ENCODE measurements at regions not wholly inside any gene's neighbourhood (a gene's known extent, or its start where the extent isn't known, plus 50 kb on each side); places are given as distances from the start of the nearest gene placed in this dataset.

DNA sequence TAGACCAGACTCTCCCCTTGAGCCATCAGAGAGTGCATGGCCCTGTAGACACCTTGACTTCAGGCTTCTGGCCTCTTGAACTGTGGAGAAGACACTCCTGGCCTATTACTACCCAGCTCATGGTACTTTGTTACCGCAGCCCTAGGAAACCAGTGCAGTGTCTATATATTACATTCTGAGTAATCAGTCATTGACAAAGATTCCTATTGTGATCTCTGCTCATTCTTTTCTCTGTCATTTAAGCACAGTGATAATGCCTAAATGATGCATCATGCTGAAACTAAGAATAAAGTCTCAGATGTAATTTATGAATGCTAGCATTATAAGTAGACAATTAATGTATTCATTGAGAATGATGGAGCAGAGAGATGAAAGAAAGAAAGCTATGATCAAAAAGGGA, 603.5 kb downstream of the SOCS6 start:
- WGBS (ENCODE audit: low lambda C conversion rate, missing lambda C conversion rate): 86% methylated on average over 1 of the region's 1 CpG
- DNase-seq (ENCODE audit: low spot score): no peak
- Histone ChIP-seq H3K79me2 (no peaks in the 10 kb centered on the region), H2AFZ (no peak overlapping the region), H3K4me1 (ENCODE audit: insufficient read depth) (no peaks in the 10 kb centered on the region), H4K20me1 (ENCODE audit: insufficient read depth, poor library complexity, severe bottlenecking) (no peaks in the 10 kb centered on the region), H3K27ac (no peak overlapping the region), H3K4me2 (no peak overlapping the region), H3K4me3 (no peak overlapping the region), H3K9me2 (replicated peaks; ENCODE audit: insufficient read depth) (no peaks in the 10 kb centered on the region), H3K27me3 (no peaks in the 10 kb centered on the region), H3K9me3 (ENCODE audit: low read depth) (no peaks in the 10 kb centered on the region), H3K36me3 (replicated peaks; ENCODE audit: insufficient read depth, low read depth) (no peaks in the 10 kb centered on the region)
- no peak for TF ChIP-seq EZH2phosphoT487 (IDR thresholded peaks at IDR 0.05; ENCODE audit: low read depth, severe bottlenecking, unreplicated experiment)
- TF ChIP-seq CTCF (IDR thresholded peaks at IDR 0.05; ENCODE audit: poor library complexity): no peak
- no peak for TF ChIP-seq EZH2 (IDR thresholded peaks at IDR 0.05; ENCODE audit: borderline replicate concordance)

DNA sequence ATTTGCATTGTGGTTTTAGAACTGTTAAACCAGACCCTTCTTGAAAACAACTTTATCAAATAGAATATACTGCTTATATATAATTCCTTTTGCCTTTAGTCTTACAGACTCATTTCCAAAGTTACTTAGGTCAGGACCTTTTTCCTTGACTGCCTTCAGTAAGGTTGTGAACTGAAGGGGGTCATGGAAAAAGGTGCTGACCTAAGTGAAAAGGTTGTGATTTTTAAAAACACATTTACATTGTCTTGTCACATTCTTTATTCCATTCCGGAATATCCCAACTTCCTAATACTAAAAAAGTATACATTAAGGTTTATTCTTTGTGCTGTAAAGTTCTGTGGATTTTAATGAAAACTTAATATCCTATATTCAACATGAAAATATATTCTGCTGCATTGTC, 581.4 kb downstream of the SOCS6 start:
- TF ChIP-seq CTCF (IDR thresholded peaks at IDR 0.05; ENCODE audit: poor library complexity) (no peak), EZH2 (IDR thresholded peaks at IDR 0.05; ENCODE audit: borderline replicate concordance) (no peak), EZH2phosphoT487 (IDR thresholded peaks at IDR 0.05; ENCODE audit: low read depth, severe bottlenecking, unreplicated experiment) (no peak)
- no peaks in the 10 kb centered on the region for H4K20me1 ChIP-seq (ENCODE audit: insufficient read depth, poor library complexity, severe bottlenecking)
- no peaks in the 10 kb centered on the region for H3K36me3 ChIP-seq (replicated peaks; ENCODE audit: insufficient read depth, low read depth)
- no peaks in the 10 kb centered on the region for H3K9me2 ChIP-seq (replicated peaks; ENCODE audit: insufficient read depth)
- H3K4me2 ChIP-seq: no peak overlapping the region
- no peaks in the 10 kb centered on the region for H3K79me2 ChIP-seq
- no peak for DNase-seq (ENCODE audit: low spot score)
- H2AFZ ChIP-seq: no peak overlapping the region
- no peaks in the 10 kb centered on the region for H3K9me3 ChIP-seq (ENCODE audit: low read depth)
- no peaks in the 10 kb centered on the region for H3K27me3 ChIP-seq
- no peaks in the 10 kb centered on the region for H3K4me1 ChIP-seq (ENCODE audit: insufficient read depth)
- WGBS (ENCODE audit: low lambda C conversion rate, missing lambda C conversion rate): 75% methylated on average over 1 of the region's 1 CpG
- no peak overlapping the region for H3K4me3 ChIP-seq
- H3K27ac ChIP-seq: no peak overlapping the region

DNA sequence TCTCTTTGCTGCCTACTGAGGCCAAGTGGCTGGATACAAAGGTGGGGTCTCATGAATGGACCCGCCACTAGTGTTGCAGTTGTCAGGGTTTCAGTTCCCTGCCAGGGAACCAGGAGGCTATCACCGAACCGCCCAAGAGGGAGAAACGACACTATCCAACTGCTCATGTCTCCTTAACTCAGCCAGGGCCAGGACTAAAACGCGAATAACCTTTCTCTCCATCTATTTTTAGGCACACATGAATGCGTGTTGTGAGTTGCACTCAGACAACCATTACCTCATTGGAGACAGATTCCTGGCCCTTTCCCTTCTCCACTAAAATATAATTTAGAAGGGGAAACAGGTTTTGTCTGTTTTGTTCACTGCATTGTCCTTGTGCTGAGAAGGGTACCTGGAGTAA, 559.5 kb downstream of the SOCS6 start:
- Histone ChIP-seq H3K9me3 (ENCODE audit: low read depth) (no peaks in the 10 kb centered on the region), H3K4me3 (no peak overlapping the region), H2AFZ (no peak overlapping the region), H3K9me2 (replicated peaks; ENCODE audit: insufficient read depth) (no peaks in the 10 kb centered on the region), H3K27me3 (no peaks in the 10 kb centered on the region), H3K27ac (no peak overlapping the region), H3K4me2 (no peak overlapping the region), H4K20me1 (ENCODE audit: insufficient read depth, poor library complexity, severe bottlenecking) (no peaks in the 10 kb centered on the region), H3K36me3 (replicated peaks; ENCODE audit: insufficient read depth, low read depth) (no peaks in the 10 kb centered on the region), H3K4me1 (ENCODE audit: insufficient read depth) (no peaks in the 10 kb centered on the region), H3K79me2 (no peaks in the 10 kb centered on the region)
- TF ChIP-seq EZH2 (IDR thresholded peaks at IDR 0.05; ENCODE audit: borderline replicate concordance) (no peak), CTCF (IDR thresholded peaks at IDR 0.05; ENCODE audit: poor library complexity) (no peak), EZH2phosphoT487 (IDR thresholded peaks at IDR 0.05; ENCODE audit: low read depth, severe bottlenecking, unreplicated experiment) (no peak)
- DNase-seq (ENCODE audit: low spot score): no peak
- WGBS (ENCODE audit: low lambda C conversion rate, missing lambda C conversion rate): 93% methylated on average over 7 of the region's 7 CpGs

DNA sequence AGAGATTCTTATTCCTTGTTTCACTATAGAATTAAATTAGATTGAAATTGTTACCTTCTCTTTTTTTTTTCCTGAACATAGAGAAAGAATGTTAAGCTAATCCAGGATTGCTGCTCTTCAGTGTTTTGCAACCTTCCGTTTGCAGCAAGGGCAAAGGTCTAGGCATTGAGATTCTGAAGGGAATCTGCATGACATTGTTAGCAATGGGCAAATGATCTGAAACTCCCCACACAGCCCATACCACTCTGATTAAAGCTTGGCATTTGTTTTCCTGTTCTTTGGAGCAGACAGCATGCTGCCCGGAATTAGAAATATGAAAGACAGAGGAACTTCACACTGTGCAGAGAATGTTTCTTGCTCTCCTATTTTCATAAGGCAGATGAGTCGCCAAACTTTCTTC, 551.8 kb downstream of the SOCS6 start:
- no peaks in the 10 kb centered on the region for H3K79me2 ChIP-seq
- no peak overlapping the region for H2AFZ ChIP-seq
- no peaks in the 10 kb centered on the region for H4K20me1 ChIP-seq (ENCODE audit: insufficient read depth, poor library complexity, severe bottlenecking)
- no peak overlapping the region for H3K27ac ChIP-seq
- H3K36me3 ChIP-seq (replicated peaks; ENCODE audit: insufficient read depth, low read depth): no peaks in the 10 kb centered on the region
- H3K27me3 ChIP-seq: no peaks in the 10 kb centered on the region
- H3K9me2 ChIP-seq (replicated peaks; ENCODE audit: insufficient read depth): no peaks in the 10 kb centered on the region
- DNase-seq (ENCODE audit: low spot score): no peak
- H3K4me1 ChIP-seq (ENCODE audit: insufficient read depth): no peaks in the 10 kb centered on the region
- H3K9me3 ChIP-seq (ENCODE audit: low read depth): no peaks in the 10 kb centered on the region
- 60% methylated on average over 3 of the region's 3 CpGs for WGBS (ENCODE audit: low lambda C conversion rate, missing lambda C conversion rate)
- H3K4me3 ChIP-seq: no peak overlapping the region
- no peak for TF ChIP-seq EZH2 (IDR thresholded peaks at IDR 0.05; ENCODE audit: borderline replicate concordance)
- TF ChIP-seq CTCF (IDR thresholded peaks at IDR 0.05; ENCODE audit: poor library complexity): no peak
- TF ChIP-seq EZH2phosphoT487 (IDR thresholded peaks at IDR 0.05; ENCODE audit: low read depth, severe bottlenecking, unreplicated experiment): no peak
- no peak overlapping the region for H3K4me2 ChIP-seq
